HG03520 (cell line): ENCODE measurements at regions not wholly inside any gene's neighbourhood (a gene's known extent, or its start where the extent isn't known, plus 50 kb on each side); places are given as distances from the start of the nearest gene placed in this dataset.
"Not testable (repeated sequence)": the region's sequence is repeated elsewhere in the genome, so short reads cannot be mapped to it uniquely, and the experiment has no call there.

ENCODE experiments used
- ATAC-seq: cut with Tn5 transposase; IDR thresholded peaks from one replicate; pipeline ENCODE4 v1.9.1; 2021; ENCODE audit warnings: mild to moderate bottlenecking, moderate library complexity; ENCODE audit not compliant: unreplicated experiment

- ATAC-seq, result no peak
Measured at GRCh38 chr3:181549266-181549665, 162.5 kb upstream of the SOX2 start.

GRCh38 chr3:181541414-181541813, 170.3 kb upstream of the SOX2 start:
- no peak for ATAC-seq

- no peak for ATAC-seq
Measured at GRCh38 chr3:181534781-181535221, 176.9 kb upstream of the SOX2 start.

- ATAC-seq, result no peak
Measured at GRCh38 chr3:181533811-181534210, 177.9 kb upstream of the SOX2 start.

- no peak for ATAC-seq
Measured at GRCh38 chr3:181530584-181530983, 181.1 kb upstream of the SOX2 start.

- no peak for ATAC-seq
Measured at GRCh38 chr3:181521831-181522230, 189.9 kb upstream of the SOX2 start.

GRCh38 chr3:181518222-181518621, 193.5 kb upstream of the SOX2 start:
- ATAC-seq, result no peak

GRCh38 chr3:181512787-181513186, 198.9 kb upstream of the SOX2 start:
- no peak for ATAC-seq

- no peak for ATAC-seq
Measured at GRCh38 chr3:181510500-181510899, 201.2 kb upstream of the SOX2 start.

GRCh38 chr3:181497358-181497757, 214.4 kb upstream of the SOX2 start:
- ATAC-seq, result no peak

GRCh38 chr3:181493423-181493822, 218.3 kb upstream of the SOX2 start:
- ATAC-seq, result no peak

GRCh38 chr3:181488536-181488935, 223.2 kb upstream of the SOX2 start:
- no peak for ATAC-seq

GRCh38 chr3:181487236-181487978, 224.3 kb upstream of the SOX2 start:
- ATAC-seq, result no peak

- ATAC-seq, result no peak
Measured at GRCh38 chr3:181486141-181486885, 225.4 kb upstream of the SOX2 start.

- no peak for ATAC-seq
Measured at GRCh38 chr3:181484026-181484425, 227.7 kb upstream of the SOX2 start.

GRCh38 chr3:181475146-181475545, 236.6 kb upstream of the SOX2 start:
- ATAC-seq, result not testable (repeated sequence)

GRCh38 chr3:181470349-181470748, 241.4 kb upstream of the SOX2 start:
- no peak for ATAC-seq

- ATAC-seq, result no peak
Measured at GRCh38 chr3:181464033-181464694, 247.6 kb upstream of the SOX2 start.

- ATAC-seq, result no peak
Measured at GRCh38 chr3:181461381-181461780, 250.3 kb upstream of the SOX2 start.

- ATAC-seq, result no peak
Measured at GRCh38 chr3:181459516-181459915, 252.2 kb upstream of the SOX2 start.

- no peak for ATAC-seq
Measured at GRCh38 chr3:181458857-181459256, 252.9 kb upstream of the SOX2 start.

GRCh38 chr3:181457756-181458155, 254.0 kb upstream of the SOX2 start:
- ATAC-seq, result no peak
